Epithelial cell of proximal tubule (primary cell): ENCODE measurements at regions not wholly inside any gene's neighbourhood (a gene's known extent, or its start where the extent isn't known, plus 50 kb on each side); places are given as distances from the start of the nearest gene placed in this dataset.

Experiments
- DNase-seq: peaks from one replicate; pipeline ENCODE4 v3.0.0-alpha.2; 2011; ENCODE audit warnings: low read depth
- H3K4me3 ChIP-seq: 2 replicates; pipeline ENCODE4 v1.5.1; 2011; ENCODE audit warnings: low read depth, mild to moderate bottlenecking, low read length
- TF ChIP-seq, protein P1 (sequence below): conservative IDR thresholded peaks from 2 replicates; pipeline ENCODE4 v1.5.1; 2012; ENCODE audit warnings: low read depth, mild to moderate bottlenecking, low read length

DNA sequence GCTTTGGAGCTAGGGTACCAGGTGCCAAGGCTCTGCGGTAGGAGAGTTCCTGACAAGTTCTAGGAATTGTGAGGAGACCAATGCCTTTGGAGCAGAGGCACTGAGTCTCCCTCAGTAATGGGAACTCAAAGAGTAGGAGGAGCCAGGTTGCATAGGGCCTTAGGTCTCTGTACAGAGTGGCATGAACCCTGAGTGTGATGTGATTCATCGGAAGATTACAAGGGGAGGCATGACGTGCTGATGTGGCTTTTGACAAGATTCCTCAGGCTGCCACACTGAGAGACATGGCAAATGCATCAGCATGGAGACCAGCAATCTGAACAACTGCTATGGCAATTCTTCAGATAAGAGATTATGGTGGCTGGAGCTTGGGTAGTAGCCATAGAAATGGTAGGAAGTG, 94.6 kb upstream of the SLC44A3 start:
- no peak overlapping the region for H3K4me3 ChIP-seq
- TF ChIP-seq, protein P1, sequence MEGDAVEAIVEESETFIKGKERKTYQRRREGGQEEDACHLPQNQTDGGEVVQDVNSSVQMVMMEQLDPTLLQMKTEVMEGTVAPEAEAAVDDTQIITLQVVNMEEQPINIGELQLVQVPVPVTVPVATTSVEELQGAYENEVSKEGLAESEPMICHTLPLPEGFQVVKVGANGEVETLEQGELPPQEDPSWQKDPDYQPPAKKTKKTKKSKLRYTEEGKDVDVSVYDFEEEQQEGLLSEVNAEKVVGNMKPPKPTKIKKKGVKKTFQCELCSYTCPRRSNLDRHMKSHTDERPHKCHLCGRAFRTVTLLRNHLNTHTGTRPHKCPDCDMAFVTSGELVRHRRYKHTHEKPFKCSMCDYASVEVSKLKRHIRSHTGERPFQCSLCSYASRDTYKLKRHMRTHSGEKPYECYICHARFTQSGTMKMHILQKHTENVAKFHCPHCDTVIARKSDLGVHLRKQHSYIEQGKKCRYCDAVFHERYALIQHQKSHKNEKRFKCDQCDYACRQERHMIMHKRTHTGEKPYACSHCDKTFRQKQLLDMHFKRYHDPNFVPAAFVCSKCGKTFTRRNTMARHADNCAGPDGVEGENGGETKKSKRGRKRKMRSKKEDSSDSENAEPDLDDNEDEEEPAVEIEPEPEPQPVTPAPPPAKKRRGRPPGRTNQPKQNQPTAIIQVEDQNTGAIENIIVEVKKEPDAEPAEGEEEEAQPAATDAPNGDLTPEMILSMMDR, result no peak
- DNase-seq, result no peak

DNA sequence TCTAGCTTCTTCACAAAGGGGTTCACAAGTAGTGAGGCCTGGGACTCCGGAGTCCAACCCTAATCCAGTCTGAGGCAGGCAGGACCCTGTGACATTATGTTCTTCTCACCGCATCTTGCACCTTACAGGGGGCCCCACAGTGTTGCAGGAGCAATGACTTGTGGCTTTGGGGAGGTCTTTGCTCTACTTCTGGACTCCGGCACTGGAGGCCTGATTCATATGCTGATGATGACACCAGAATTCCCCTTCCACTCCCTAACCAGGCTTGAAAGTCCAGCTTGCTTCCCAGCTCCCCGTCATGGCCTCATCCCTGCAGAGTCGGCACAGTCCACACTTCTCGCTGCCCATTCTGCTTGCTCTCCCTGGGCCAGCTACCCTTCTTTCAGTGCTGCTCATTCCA, 96.3 kb upstream of the SLC44A3 start:
- H3K4me3 ChIP-seq, result no peak overlapping the region
- TF ChIP-seq, protein P1, result no peak
- no peak for DNase-seq

DNA sequence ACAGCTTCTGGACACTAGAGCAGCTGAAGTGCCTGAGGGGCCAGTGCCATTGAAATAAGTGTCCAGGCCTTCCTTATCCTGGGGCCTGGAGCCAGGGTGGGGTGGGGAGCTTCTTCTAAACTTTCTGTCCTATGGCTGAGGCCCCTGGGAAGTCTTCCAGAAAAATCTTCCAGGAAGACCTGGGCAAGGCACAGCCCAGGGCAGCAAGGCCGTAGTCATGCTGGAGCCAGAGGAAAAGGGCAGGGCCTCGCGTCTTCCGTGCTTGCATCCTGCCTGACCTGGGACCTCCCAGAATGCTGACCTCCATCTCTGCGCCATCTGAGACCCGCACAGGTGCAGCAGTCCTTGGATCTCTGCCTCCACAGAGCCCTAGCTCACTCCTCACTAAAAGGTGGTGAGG, 96.7 kb upstream of the SLC44A3 start:
- no peak for DNase-seq
- TF ChIP-seq, protein P1, result no peak
- H3K4me3 ChIP-seq, result no peak overlapping the region

DNA sequence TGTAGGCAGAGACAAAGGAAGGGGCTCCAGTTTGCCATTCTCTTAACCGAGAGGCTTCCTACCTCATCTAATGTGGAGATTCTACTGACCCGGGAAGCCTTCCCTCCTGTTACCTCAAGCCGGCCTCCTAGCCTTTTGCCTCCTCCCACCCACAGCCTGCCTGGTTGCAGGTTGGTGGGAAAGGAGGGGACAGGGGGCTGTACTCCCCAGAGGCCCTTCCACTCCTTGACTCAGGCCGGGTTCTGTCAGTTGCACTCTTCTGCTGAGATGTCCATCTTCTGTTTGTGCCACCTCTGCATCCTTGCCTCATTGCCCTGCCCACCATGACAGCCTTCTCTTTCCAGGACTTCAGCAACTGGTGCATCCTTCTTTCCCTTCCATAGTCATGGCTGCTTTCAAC, 98.0 kb upstream of the SLC44A3 start:
- no peak for DNase-seq
- TF ChIP-seq, protein P1, result no peak
- no peak overlapping the region for H3K4me3 ChIP-seq

DNA sequence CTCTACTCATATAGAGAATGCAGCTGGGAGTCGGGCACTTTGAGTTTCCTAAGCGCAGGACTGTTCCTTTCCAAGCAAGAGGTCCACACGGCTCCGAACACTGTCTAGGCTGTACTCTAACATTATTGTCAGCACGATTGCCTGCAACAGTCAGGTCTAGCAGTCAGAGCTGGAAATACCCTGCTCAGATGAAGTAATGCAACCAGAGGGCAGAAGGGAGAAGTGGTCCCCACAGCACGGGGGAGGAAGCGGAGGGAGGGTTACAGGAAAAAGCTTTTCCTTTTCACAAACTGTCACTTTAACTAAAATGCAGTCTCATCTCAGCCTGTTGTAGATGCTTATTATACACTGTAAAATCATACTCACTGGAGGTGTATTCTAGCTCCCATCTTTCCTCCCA, 98.9 kb upstream of the SLC44A3 start:
- DNase-seq, result no peak
- TF ChIP-seq, protein P1, result no peak
- H3K4me3 ChIP-seq, result no peak overlapping the region

DNA sequence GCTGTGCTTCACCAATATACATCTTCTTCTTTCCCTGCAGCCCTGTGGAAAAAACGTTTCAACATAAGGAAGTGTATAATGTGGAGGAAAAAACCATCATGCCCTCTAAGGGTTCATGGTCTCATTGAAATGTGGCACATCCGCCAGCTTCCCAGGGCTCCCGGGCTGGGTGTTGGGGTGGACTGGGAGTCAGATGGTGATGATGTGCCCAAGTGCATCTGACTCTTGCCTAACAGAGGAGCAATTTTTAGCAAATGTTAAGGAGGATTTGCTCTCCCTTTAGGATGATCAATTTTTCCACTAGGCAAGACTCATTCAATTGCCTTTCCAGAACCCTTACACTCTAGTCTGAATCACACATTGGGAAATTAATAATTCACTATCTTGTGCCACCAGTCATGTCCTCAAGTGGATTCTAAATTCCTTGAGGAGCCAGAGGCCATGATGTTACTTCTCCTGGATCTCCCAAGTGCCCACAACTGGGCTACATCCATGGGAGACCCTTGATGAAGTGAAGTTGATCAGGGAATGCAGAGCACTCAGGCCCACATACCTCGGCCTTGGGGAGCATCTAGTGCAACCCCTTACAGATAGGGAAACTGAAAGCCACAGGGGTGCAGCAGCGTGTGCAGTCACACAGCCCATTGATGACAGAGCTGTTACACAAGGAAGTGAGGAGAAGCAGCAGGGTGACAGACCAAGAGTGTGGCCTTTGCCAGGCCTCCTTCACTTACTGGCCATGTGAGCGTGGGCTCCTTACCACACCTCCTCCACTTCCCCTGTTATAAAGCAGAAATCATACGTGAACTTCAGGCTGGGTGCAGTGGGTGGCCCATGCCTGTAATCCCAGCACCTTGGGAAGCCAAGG, 100.0 kb upstream of the SLC44A3 start:
- no peak overlapping the region for H3K4me3 ChIP-seq
- TF ChIP-seq, protein P1, result no peak
- no peak for DNase-seq

DNA sequence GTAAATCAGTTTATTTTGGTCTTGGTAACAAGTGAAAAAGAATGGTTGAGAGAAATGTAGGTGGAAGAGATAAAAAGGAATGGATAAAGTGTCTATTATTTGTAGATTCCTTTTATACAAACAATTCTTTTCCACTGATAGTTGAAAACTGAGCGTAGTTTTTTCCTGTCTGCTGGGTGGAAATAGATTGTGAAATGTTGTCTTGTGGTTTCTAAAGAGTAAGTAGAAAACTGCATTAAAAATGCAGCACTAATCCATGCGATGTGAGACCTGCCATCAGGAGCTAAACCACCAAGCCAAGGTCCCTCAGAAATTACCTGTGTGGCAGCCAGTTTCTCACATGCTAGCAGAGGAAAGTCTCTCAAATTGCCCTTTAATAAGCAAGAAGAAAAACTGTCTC, 103.2 kb upstream of the SLC44A3 start:
- TF ChIP-seq, protein P1, result no peak
- DNase-seq, result no peak
- H3K4me3 ChIP-seq, result no peak overlapping the region
